Astrocyte (in vitro differentiated cells and primary cell): ENCODE measurements at regions not wholly inside any gene's neighbourhood (a gene's known extent, or its start where the extent isn't known, plus 50 kb on each side); places are given as distances from the start of the nearest gene placed in this dataset.

Source experiments
- DNase-seq: peaks from one replicate; pipeline ENCODE4 v3.0.0-alpha.2; 2010; ENCODE audit warnings: low read depth
- FAIRE-seq: peaks from 2 replicates; lab custom pipeline; 2011; peaks lifted over from hg19 to GRCh38; lab: Jason Lieb, UNC
- H2AFZ ChIP-seq: 2 replicates; pipeline ENCODE4 v1.6.0; 2012; ENCODE audit warnings: low read depth, low read length, inconsistent platforms
- H3K27ac ChIP-seq: 2 replicates; pipeline ENCODE4 v1.5.1; 2011; ENCODE audit warnings: low read depth, low read length, inconsistent platforms
- H3K27me3 ChIP-seq: 2 replicates; pipeline ENCODE4 v1.6.0; 2011; ENCODE audit warnings: low read length, inconsistent platforms; ENCODE audit not compliant: insufficient read depth
- H3K36me3 ChIP-seq: 2 replicates; pipeline ENCODE4 v1.5.1; 2011; ENCODE audit warnings: low read length, inconsistent platforms; ENCODE audit not compliant: insufficient read depth
- H3K4me1 ChIP-seq: 2 replicates; pipeline ENCODE4 v1.5.1; 2011; ENCODE audit warnings: low read length, inconsistent platforms; ENCODE audit not compliant: insufficient read depth
- H3K4me2 ChIP-seq: 2 replicates; pipeline ENCODE4 v1.6.0; 2012; ENCODE audit warnings: low read length, inconsistent platforms
- H3K4me3 ChIP-seq: 2 replicates; pipeline ENCODE4 v1.5.1; 2011; ENCODE audit warnings: low read depth, mild to moderate bottlenecking, low read length, inconsistent platforms; ENCODE audit not compliant: insufficient read depth
- H3K79me2 ChIP-seq: 2 replicates; pipeline ENCODE4 v1.6.0; 2012; ENCODE audit warnings: mild to moderate bottlenecking, low read length, inconsistent platforms; ENCODE audit not compliant: insufficient read depth
- H3K9ac ChIP-seq: 2 replicates; pipeline ENCODE4 v1.6.0; 2012; ENCODE audit warnings: mild to moderate bottlenecking, low read length, inconsistent platforms
- H3K9me3 ChIP-seq: 2 replicates; pipeline ENCODE4 v1.5.1; 2012; ENCODE audit warnings: low read depth, mild to moderate bottlenecking, low read length, inconsistent platforms; ENCODE audit not compliant: insufficient read depth
- H4K20me1 ChIP-seq: 2 replicates; pipeline ENCODE4 v1.6.0; 2012; ENCODE audit warnings: low read length, inconsistent platforms; ENCODE audit not compliant: insufficient read depth
- H3K27ac Mint-ChIP-seq: one replicate; pipeline ENCODE4 v1.8.0; 2021; ENCODE audit warnings: mild to moderate bottlenecking, mixed read lengths; ENCODE audit not compliant: unreplicated experiment
- H3K27me3 Mint-ChIP-seq: one replicate; pipeline ENCODE4 v1.8.0; 2021; ENCODE audit warnings: low read depth, mixed read lengths; ENCODE audit not compliant: unreplicated experiment
- H3K36me3 Mint-ChIP-seq: one replicate; pipeline ENCODE4 v1.8.0; 2021; ENCODE audit warnings: low read depth, mixed read lengths; ENCODE audit not compliant: unreplicated experiment
- H3K4me1 Mint-ChIP-seq: one replicate; pipeline ENCODE4 v1.8.0; 2021; ENCODE audit warnings: low read depth, mixed read lengths; ENCODE audit not compliant: unreplicated experiment
- H3K4me3 Mint-ChIP-seq: one replicate; pipeline ENCODE4 v1.8.0; 2021; ENCODE audit warnings: mild to moderate bottlenecking, moderate library complexity, mixed read lengths; ENCODE audit not compliant: unreplicated experiment
- H3K9me3 Mint-ChIP-seq: one replicate; pipeline ENCODE4 v1.8.0; 2021; ENCODE audit warnings: mild to moderate bottlenecking, mixed read lengths; ENCODE audit not compliant: unreplicated experiment
- CTCF ChIP-seq: IDR thresholded peaks from 2 replicates; pipeline ENCODE4 v1.5.1; 2011; ENCODE audit warnings: low read depth, mild to moderate bottlenecking, inconsistent platforms, low read length, moderate library complexity; ENCODE audit not compliant: insufficient read depth
- EZH2 ChIP-seq: IDR thresholded peaks from 2 replicates; pipeline ENCODE4 v1.6.1; 2012; ENCODE audit warnings: mild to moderate bottlenecking, low read length, inconsistent platforms; ENCODE audit not compliant: insufficient read depth

DNA sequence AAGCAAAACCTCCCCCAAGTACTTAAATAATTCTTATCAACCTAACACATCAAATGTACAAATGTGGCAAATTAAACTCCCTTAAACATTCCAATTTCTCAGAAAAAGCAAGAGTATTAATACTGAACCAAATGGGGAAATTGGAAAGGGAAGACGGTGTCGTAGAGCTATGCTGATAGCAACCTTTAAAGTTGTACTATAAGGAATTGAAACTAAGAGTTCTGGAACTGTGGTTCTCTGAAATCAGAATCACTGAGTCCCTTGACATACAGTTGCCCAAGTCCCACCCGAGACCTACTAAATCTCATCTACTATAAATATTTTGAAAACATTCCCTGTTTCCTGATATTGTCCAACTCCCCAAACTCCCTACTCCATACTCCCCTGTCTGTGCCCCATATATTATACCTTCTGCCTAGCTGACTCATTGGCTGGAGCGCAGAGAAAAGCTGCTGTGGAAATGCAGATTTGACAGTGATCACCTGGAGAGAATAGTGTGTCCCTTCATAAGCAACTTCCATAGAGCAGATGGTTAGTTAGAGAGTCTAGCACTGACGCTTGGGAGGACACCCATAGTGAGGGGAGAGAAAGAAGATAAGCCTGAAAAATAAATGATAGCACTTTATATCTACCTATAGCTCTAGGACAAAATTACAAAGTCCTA is 51.4 kb upstream of the ITM2B start:
- Histone ChIP-seq H3K9ac (no peak overlapping the region), H3K4me2 (no peak overlapping the region), H2AFZ (no peak overlapping the region), H3K36me3 (no peaks in the 10 kb centered on the region), H3K79me2 (no peaks in the 10 kb centered on the region), H4K20me1 (no peaks in the 10 kb centered on the region), H3K4me1 (no peaks in the 10 kb centered on the region), H3K4me3 (no peak overlapping the region), H3K27me3 (no peaks in the 10 kb centered on the region), H3K27ac (no peak overlapping the region), H3K9me3 (no peaks in the 10 kb centered on the region)
- no peak for FAIRE-seq
- Mint-ChIP-seq H3K4me1 (peaks cover 2% of the 10 kb centered on the region), H3K9me3 (no peaks in the 10 kb centered on the region), H3K27ac (no peak overlapping the region), H3K27me3 (peaks cover 3% of the 10 kb centered on the region), H3K4me3 (no peak overlapping the region), H3K36me3 (no peaks in the 10 kb centered on the region)
- no peak for DNase-seq
- TF ChIP-seq CTCF: no peak
- TF ChIP-seq EZH2: no peak

GRCh38 chr13:48178126-48178525 is 54.9 kb upstream of the ITM2B start:
- H3K4me1 ChIP-seq: no peaks in the 10 kb centered on the region
- TF ChIP-seq EZH2 (no peak), CTCF (no peak)
- Mint-ChIP-seq H3K9me3 (no peaks in the 10 kb centered on the region), H3K4me1 (no peaks in the 10 kb centered on the region), H3K27ac (no peak overlapping the region), H3K36me3 (no peaks in the 10 kb centered on the region), H3K4me3 (no peak overlapping the region), H3K27me3 (peaks cover 3% of the 10 kb centered on the region)
- H3K79me2 ChIP-seq: no peaks in the 10 kb centered on the region
- FAIRE-seq (no peak), DNase-seq (no peak)
- no peak overlapping the region for H2AFZ ChIP-seq
- no peaks in the 10 kb centered on the region for H3K27me3 ChIP-seq
- H4K20me1 ChIP-seq: no peaks in the 10 kb centered on the region
- H3K9me3 ChIP-seq: no peaks in the 10 kb centered on the region
- no peak overlapping the region for H3K9ac ChIP-seq
- no peaks in the 10 kb centered on the region for H3K36me3 ChIP-seq
- H3K4me2 ChIP-seq: no peak overlapping the region
- no peak overlapping the region for H3K4me3 ChIP-seq
- H3K27ac ChIP-seq: no peak overlapping the region

- no peaks in the 10 kb centered on the region for H4K20me1 ChIP-seq
- H3K27me3 ChIP-seq: no peaks in the 10 kb centered on the region
- no peaks in the 10 kb centered on the region for H3K79me2 ChIP-seq
- no peak overlapping the region for H3K27ac ChIP-seq
- TF ChIP-seq EZH2 (no peak), CTCF (no peak)
- H3K4me3 Mint-ChIP-seq: no peak overlapping the region
- no peak for FAIRE-seq
- H3K4me2 ChIP-seq: no peak overlapping the region
- no peaks in the 10 kb centered on the region for H3K9me3 ChIP-seq
- H3K4me1 Mint-ChIP-seq: no peaks in the 10 kb centered on the region
- no peaks in the 10 kb centered on the region for H3K9me3 Mint-ChIP-seq
- H3K4me1 ChIP-seq: no peaks in the 10 kb centered on the region
- H3K9ac ChIP-seq: no peak overlapping the region
- H3K27me3 Mint-ChIP-seq: peaks cover 3% of the 10 kb centered on the region
- H2AFZ ChIP-seq: no peak overlapping the region
- no peak overlapping the region for H3K4me3 ChIP-seq
- no peaks in the 10 kb centered on the region for H3K36me3 Mint-ChIP-seq
- no peak overlapping the region for H3K27ac Mint-ChIP-seq
- DNase-seq: no peak
- H3K36me3 ChIP-seq: no peaks in the 10 kb centered on the region
These were observed 56.2 kb upstream of the ITM2B start for GRCh38 chr13:48176781-48177180.
